ENCODE measurements at regions not wholly inside any gene's neighbourhood (a gene's known extent, or its start where the extent isn't known, plus 50 kb on each side); places are given as distances from the start of the nearest gene placed in this dataset.

- Histone ChIP-seq H3K9ac (ENCODE audit: insufficient read depth, low read depth, low read length) (no peak overlapping the region), H3K4me1 (ENCODE audit: insufficient read depth, low read length) (peaks cover 11% of the 10 kb centered on the region), H3K4me2 (ENCODE audit: low read depth, low read length) (no peak overlapping the region), H2AFZ (ENCODE audit: low read length) (no peak overlapping the region), H3K27me3 (ENCODE audit: control insufficient read depth in 1 of 2, insufficient read depth in 2 of 2, low read length in 2 of 2) (no peaks in the 10 kb centered on the region), H3K9me3 (ENCODE audit: low read length) (peaks cover 18% of the 10 kb centered on the region), H3K79me2 (ENCODE audit: insufficient read depth, low read length) (no peaks in the 10 kb centered on the region), H3K27ac (ENCODE audit: extremely low read length, insufficient read depth, low read length) (no peak overlapping the region), H4K20me1 (ENCODE audit: insufficient read depth, low read length) (no peaks in the 10 kb centered on the region), H3K36me3 (replicated peaks in 1 of 2; ENCODE audit: control insufficient read depth in 1 of 2, insufficient read depth in 2 of 2, low read length in 2 of 2) (no peaks in the 10 kb centered on the region), H3K4me3 (replicated peaks in 1 of 3; ENCODE audit: insufficient read depth in 1 of 3, low read depth in 2 of 3, low read length in 3 of 3) (no peak overlapping the region)
- intact Hi-C loops (cut with micrococcal nuclease; ENCODE audit: unreplicated experiment) (no loop called here), in situ Hi-C loops (cut with HindIII; ENCODE audit: extremely low pct_ligation_motif_present, low pct_unique_long_range_greater_than_20kb) (no loop called here)
- DNase-seq (ENCODE audit: low spot score) (no peak), FAIRE-seq (no peak), ATAC-seq (no peak)
- WGBS (ENCODE audit: low lambda C conversion rate), result 66% methylated on average over 2 of the region's 2 CpGs
- TF ChIP-seq LBX2 (CRISPR knock-in tag; IDR thresholded peaks at IDR 0.05; ENCODE audit: borderline replicate concordance) (no peak), FOXP1 (IDR thresholded peaks at IDR 0.05) (no peak), FOXP1 (CRISPR knock-in tag; IDR thresholded peaks at IDR 0.05) (no peak), KMT2B (CRISPR knock-in tag; IDR thresholded peaks at IDR 0.05) (no peak), ZMAT5 (CRISPR knock-in tag; IDR thresholded peaks at IDR 0.05; ENCODE audit: borderline replicate concordance, low read depth) (no peak), ARNTL (CRISPR knock-in tag; IDR thresholded peaks at IDR 0.05) (no peak), DR1 (CRISPR knock-in tag; IDR thresholded peaks at IDR 0.05) (no peak), ZNF235 (CRISPR knock-in tag; IDR thresholded peaks at IDR 0.05; ENCODE audit: borderline replicate concordance) (no peak), ZNF772 (CRISPR knock-in tag; IDR thresholded peaks at IDR 0.05) (no peak), PBX2 (CRISPR knock-in tag; IDR thresholded peaks at IDR 0.05) (no peak), ZSCAN29 (CRISPR knock-in tag; conservative IDR thresholded peaks at IDR 0.05) (no peak), HBP1 (CRISPR knock-in tag; IDR thresholded peaks at IDR 0.05; ENCODE audit: low read depth) (no peak), SIX4 (CRISPR knock-in tag; IDR thresholded peaks at IDR 0.05) (no peak), IKZF5 (CRISPR knock-in tag; IDR thresholded peaks at IDR 0.05) (no peak), GTF2F1 (IDR thresholded peaks at IDR 0.05; ENCODE audit: low read length) (no peak), ZNF83 (CRISPR knock-in tag; IDR thresholded peaks at IDR 0.05; ENCODE audit: borderline replicate concordance) (no peak), KAT8 (CRISPR knock-in tag; IDR thresholded peaks at IDR 0.05) (no peak), ZNF615 (CRISPR knock-in tag; IDR thresholded peaks at IDR 0.05; ENCODE audit: borderline replicate concordance) (no peak)
- CTCF ChIA-PET (ENCODE audit: low intra/inter-chr PET ratio, low total read pairs), result no interaction called here
- POLR2A ChIA-PET, result no interaction called here
- no TSS peak for BruUV-seq (replicated peaks)
These were observed 159.3 kb downstream of the MREG start for GRCh38 chr2:215854008-215854407.

Measured in HepG2 (cell line).